ENCODE measurements at regions not wholly inside any gene's neighbourhood (a gene's known extent, or its start where the extent isn't known, plus 50 kb on each side); places are given as distances from the start of the nearest gene placed in this dataset.

DNA sequence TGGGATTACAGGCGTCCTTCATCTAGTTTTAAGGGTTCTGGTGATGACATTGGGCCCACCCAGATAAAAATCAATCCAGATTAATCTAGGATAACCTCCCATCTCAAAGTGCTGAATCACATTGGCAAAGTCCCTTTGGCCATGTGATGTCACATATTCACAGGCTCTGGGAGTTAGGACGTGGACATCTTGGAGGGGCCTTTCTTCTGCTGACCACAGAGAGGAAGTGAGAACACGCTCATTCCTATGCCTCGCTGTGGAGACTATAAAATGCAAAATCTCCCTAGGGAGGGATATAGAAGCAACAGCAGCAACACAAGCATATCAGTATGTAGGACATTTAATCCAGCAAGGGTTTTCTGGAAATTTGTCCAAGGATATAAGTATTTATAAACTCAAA lies 266.0 kb upstream of the PITRM1 start:
- DNase-seq (ENCODE audit: extremely low read depth, low read depth), result no peak

DNA sequence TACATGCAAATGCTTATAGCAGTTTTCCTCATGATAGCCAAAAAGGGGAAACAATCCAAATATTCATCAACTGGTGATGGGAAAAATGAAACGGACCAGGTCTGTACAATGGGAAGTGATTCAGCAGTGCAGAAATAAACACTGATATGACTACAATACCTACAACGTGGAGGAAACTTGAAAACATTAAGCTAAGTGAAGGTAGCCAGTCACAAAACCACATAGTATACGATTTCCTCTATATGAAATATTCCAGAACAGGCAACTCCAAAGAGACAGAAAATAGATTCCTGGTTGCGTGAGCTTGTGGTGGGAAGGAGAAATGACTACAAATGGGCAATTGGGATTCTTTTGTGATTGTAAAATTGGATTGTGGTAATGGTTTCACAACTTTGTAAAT lies 263.1 kb upstream of the PITRM1 start:
- no peak for DNase-seq (ENCODE audit: extremely low read depth, low read depth)

DNA sequence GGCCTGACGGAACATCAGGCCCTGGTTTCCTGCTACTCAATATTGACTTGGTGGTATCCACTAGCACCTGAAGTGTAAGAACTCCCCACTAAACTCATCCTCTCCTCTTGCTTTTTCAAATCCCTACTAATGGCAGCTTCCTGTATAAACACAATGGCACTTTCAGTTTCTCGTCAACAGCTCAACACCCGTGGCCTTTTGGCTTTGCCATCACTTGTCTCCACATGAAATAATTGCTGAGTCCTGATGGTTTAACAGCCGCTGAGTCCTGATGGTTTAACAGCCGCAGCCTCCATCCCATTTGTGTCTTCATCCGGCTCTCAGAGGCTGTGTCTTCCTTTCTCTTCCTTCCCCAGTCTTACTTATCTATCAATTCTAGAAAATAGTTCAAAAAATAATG lies 261.4 kb upstream of the PITRM1 start:
- no peak for DNase-seq (ENCODE audit: extremely low read depth, low read depth)

DNA sequence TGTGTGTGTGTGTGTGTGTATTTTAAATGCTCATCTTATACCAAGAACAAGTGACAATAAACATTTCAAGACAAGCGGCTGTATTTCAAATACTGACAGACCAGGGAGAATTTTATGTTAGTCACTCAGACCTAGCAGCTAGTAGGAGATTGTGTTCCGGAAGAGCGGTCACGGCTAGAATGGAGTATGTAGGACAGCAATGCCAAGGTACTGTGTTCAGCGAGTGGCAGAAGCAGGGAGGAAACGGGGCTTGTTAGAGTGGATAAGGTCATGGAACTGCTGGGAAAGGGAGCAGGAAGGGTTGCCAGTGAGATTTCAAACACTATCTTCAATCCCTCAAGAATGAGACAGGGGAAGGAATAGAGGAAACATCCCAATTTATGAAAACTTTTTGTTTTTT lies 260.5 kb upstream of the PITRM1 start:
- DNase-seq (ENCODE audit: extremely low read depth, low read depth), result no peak

DNA sequence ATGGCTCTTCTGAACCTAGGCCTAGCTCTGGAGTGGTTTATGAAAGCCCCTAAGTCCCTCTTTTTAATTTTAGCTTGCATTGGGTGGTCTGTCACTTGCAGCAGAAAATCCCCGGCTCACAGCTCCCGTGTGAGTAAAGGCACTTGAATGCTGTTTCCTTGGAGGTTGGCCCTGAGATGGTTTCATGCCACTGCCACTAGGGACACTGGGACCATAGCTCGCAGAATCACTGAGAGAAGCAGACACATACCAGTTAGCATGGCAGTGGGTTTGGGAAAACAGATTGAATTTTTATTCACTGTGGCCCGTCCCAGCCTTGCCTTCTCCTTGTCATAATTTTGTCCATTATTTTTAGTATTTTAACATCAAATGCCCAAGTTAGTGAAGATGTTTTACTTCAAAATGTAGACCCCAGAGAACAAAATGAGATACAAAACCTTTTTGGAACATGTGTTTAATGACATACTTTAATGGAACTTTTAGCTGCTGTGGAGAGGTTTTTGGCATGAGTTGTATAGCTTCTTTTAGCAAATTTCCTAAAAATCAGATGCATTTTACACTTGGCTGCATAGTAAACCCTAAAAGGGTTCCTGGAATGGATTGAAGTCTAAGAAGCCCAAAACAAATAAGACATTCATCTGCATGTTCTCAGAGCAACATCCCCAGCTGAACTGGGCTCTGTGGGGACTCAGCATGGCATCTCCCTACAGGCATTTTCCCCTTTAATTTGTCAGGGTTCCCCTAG lies 259.7 kb upstream of the PITRM1 start:
- no peak for DNase-seq (ENCODE audit: extremely low read depth, low read depth)

DNA sequence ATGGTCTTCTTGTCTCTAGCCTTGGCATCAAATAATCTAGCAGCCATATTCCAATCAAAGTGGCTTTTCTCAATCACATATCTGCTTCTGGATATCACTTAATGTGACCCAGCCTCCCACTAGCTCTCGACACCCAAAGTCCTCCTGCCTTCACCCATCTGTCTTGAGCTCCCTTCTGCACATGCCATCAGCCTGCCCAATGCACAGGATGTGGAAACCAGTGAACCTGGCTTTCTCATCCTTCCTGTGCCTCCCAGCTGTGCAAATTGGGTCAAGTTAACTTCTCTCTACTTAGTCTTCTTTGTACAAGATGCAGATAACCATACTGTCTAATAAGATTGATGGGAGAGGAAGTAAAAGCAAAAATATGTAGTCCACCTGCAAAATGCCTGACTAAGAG lies 257.9 kb upstream of the PITRM1 start:
- DNase-seq (ENCODE audit: extremely low read depth, low read depth), result no peak

DNA sequence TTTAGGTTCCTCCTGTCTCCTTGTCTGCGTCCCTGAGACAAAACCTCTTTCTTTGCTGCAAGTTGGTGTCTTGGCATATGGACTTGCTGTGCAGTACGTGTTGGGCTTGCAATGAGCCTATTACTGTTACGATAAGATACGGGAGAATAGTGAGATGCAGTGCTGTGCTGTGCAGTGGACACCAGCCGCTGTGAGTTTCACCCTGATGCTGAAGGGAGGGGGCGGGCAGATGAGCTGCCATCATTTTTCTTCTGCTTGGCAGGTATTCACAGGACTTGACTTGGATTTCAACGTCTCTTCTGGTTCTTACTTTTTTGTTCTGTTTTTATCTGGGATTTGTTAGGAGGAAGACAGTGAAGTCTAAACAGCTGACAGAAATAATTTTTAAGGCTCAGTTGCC lies 257.1 kb upstream of the PITRM1 start:
- no peak for DNase-seq (ENCODE audit: extremely low read depth, low read depth)

DNA sequence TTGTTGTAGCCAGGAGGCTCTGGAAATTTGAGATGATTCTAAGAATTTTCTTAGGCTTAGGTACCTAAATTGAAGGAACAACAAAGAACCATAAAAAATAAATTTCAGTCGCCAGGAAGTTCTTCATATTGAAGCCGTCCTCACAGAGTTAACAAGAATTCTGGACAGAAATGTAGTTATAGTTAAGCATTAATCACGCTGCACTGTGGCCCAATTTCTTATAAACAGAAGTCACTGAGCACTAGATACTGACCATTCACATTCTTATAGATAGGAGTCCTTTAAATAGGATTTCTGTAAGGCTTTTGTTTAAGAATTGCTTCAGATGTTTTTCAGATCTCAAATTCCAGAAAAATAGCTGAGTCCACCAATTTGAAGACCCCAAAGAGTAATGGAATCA lies 256.2 kb upstream of the PITRM1 start:
- DNase-seq (ENCODE audit: extremely low read depth, low read depth), result no peak

DNA sequence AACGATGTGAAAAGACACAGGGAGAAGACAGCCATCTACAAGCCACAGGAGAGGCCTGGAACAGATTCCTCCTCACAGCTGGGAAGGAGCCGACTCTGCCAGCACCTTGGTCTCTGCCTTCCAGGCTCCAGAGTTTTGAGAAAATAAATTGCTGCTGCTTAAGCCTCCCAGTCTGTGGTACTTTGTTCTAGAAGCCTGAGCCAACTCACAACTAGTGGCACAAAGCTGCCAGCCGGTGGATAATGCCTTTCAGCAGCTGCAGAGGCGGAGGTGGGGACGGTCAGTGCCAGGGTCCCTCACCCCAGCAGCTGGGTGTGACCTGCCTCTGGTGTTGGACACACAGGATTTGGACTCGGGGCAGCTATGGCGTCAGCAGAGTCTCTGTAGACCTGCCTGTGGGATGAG lies 255.4 kb upstream of the PITRM1 start:
- DNase-seq (ENCODE audit: extremely low read depth, low read depth), result no peak

DNA sequence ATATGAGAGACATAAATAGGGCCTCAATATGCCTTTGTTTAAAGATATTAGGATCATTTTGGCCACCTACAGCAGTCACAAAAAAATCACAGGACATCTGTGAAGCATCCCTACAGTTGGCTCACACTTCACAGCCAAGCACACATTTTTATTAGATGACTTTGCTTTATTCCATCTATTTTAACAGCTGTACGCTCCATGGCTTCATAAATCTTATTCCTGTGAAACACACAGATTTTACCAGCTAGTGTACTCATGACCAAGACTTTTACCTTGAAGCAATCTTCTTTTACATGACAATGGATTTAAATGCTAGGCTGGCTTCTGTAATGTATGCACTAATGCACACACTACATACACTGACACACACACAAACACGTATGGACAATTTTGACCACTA lies 254.8 kb upstream of the PITRM1 start:
- DNase-seq (ENCODE audit: extremely low read depth, low read depth), result no peak

DNA sequence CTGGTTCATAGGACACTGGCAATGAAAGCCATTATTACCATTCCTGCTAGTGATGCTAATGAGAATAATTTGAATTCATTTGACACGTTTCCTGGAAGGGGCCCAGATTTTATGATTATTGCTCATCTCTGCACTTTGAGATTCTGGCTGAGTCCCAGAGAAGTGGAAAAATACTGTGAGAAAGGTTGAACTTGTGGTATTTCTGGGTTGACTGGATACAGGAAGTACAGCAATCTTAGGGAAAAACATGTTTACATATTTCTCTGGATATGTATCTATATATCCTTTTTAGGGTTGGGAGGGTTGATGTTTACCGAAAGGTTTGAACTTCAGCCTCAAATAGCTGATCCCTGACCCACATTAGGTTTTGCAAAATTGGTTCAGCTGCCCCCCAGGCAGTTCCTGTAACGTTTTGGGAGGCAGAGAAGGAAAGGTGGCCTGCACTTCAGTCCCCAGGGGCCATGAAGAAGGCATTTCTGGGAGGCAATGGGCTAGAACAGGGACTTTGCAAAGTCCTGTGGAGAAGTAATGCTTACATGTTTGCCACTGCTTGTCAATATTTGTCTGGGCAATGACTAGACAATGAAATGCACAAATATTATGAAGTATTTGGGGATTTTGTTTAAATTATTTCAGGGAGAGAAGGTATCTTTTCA lies 253.7 kb upstream of the PITRM1 start:
- no peak for DNase-seq (ENCODE audit: extremely low read depth, low read depth)

DNA sequence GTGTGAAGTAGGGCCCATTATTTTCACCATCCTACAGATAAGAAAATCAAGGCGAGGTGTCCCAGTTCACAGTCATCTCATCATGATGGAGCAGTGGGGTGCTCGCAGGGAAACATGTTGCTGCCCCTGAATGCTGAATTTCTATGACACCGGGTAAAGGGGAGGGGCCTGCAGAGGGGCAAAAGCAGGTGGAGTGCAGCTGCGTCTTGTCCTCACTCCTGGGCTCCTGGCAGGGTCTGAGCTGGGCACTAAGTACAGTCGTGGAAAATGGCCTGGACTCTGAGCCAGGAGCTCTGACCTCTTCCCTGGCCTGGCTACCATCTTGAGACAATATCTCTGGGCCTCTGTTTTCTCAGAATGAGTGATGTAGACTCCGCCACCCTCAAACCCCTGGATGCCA lies 253.1 kb upstream of the PITRM1 start:
- no peak for DNase-seq (ENCODE audit: extremely low read depth, low read depth)

DNA sequence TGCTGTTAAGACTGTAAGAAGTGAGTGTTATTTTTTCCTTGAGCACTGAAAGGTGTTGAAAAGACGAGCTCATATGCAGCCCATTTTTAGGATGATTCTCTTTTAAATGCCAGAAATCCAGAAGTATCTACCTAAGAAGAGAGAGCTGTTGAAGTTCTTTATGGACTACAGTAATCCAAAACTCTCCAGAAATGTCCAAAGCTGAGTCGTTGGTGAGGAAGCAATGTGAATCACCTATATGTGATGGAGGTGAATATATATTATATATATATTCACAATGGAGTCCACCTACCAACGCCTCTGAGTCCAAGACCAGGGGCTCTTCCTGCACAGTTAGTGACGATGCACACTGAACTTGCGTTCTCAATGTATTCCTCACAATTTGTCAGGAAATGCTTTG lies 252.7 kb upstream of the PITRM1 start:
- DNase-seq (ENCODE audit: extremely low read depth, low read depth), result no peak

DNA sequence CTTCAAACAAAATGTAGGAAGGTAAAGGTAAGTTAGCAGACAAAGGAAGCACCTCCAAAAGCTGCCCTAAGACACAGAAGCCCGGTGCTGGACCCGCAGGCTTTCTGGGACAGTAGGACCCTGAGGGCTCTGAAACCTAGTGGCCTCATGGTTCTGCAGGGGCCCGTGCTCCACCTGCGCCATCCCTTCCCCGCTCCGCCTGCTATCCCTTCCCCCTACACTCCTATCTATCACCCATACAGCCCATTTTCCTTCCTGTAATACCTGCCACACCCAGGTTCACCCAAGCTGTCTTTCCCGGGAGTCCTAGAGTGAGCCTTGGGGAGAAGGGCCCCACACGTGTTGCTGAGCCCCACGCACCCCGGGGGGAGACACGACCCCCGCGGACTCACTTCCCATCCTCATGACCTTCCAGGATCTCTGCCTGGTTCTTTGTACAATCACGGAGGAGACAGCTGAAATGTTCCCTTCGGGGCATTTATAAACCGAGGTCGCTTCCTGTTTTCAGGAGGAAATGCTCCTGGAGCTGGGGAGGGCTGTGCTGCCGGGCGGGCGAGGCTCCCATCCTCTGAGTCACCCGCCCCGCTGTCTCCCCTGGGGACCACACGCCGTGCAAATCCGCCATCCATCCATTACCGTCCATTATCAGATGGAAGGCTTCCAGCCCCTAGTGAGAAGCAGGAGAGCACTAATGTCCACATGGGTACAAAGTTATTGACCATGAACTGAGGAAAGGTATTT lies 251.7 kb upstream of the PITRM1 start:
- DNase-seq (ENCODE audit: extremely low read depth, low read depth), result peak; percentile 6

DNA sequence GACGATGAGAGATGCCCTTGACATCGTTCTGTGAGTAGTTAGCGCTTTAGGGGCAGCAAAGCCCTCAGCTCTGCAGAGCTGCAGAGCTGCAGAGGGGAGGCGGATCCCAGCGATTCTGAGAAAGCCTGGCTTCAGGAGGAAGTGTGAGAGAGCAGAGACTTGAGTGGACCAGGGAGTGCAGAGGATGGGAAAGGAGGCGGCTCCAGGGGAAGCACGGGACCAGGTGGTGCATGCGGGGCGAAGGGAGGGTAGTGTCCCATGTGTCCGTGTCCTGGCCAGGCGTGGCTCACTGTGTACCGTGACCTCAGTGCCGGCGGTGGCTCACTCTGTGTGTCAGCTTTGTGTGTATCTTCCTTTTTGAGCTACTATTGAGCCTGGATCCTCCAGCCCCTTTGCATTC lies 250.8 kb upstream of the PITRM1 start:
- DNase-seq (ENCODE audit: extremely low read depth, low read depth), result no peak

DNA sequence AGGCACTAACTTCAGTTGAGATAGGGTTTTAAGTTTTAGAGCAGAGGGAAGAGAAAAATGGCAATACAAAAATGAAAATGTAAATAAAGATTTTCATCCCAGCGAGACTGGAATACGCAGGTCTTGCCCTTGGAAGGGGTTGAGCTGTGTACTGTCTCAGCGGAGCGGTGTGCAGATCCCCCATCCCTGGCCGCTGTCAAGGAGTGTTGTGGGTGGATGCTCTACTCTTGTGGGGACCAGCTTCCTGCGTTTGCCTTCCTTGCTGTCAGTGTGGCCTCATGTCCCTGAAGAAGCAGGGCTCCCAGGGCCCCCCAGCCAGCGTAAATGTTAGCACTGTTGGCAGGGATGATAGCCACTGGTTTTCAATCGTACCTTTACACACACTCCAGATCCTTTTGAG lies 249.7 kb upstream of the PITRM1 start:
- no peak for DNase-seq (ENCODE audit: extremely low read depth, low read depth)

DNA sequence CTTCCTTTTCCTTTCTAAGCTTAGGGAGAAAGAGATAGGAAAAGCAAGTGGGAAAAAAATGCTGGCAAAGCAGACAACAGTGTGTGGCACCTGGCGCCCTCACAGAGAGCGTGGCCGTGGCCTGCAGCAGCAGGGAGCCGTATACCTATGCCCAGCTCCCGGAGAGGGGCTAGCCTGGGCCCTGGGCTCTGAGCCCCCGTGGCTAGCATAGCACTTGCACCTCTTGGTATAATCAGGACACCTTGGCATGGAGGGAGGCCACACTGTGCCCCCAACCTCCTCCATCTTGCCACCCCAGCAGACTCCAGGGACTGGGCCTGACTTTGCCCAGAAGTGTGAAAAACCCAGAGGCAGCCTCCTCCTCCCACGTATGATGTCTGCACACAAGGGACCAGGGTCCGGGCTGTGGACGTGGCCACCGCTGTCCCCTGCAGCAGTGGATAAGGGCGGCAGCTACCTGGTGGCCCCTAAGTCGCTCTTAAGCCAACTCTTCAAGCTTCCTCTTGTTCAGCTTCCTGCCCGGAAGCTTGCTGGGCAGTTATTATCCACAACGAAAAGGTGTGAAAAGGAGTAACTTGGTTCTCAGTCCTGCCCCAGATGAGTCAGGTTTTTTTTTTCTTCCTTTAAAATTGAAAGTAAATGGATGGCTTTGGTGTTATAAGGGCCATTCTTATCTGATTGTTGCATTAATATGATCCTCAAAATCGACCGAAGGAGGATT lies 249.1 kb upstream of the PITRM1 start:
- DNase-seq (ENCODE audit: extremely low read depth, low read depth), result no peak

DNA sequence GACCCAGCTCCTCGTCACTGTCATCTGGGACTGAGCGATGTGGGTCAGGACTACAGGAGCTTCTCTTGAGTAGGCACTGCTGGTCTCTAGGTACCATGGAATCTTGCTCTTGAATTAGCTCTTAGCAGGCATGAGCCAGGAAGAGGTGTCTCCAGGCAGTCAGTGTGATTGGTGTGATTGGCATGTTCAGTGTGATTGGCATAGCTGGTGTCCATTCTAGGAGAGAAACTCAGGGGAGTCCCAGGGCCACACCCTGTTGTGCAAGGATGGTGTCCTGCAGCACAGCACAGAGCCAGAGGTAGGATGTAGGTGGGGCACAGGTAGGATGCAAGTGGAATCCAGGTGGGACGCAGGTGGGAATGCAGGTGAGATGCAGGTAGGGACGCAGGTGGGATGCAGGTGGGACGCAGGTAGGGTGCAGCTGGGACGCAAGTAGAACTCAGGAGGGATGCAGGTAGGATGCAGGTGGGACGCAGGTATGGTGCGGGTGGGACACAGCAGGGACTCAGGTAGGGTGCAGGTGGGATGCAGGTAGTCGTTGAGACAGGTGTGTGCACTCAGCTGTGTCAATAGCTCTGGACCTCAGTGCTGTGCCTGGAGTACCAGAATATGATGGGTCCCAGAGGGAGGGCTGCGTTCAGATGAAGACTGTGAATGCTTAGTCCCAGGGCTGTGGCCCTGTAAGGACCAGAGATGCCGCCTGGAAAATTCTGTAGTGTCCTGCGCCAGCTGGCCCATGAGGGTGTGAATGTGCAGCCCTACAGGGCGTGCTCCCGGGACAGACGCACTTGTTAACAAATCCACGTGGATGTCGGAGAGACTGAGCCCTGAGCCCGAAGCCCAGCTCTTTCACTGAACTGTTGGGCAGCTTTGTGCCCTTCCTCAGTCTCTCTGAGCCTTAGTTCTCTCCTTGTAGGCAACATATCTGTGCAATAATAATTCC lies 248.2 kb upstream of the PITRM1 start:
- DNase-seq (ENCODE audit: extremely low read depth, low read depth), result no peak

DNA sequence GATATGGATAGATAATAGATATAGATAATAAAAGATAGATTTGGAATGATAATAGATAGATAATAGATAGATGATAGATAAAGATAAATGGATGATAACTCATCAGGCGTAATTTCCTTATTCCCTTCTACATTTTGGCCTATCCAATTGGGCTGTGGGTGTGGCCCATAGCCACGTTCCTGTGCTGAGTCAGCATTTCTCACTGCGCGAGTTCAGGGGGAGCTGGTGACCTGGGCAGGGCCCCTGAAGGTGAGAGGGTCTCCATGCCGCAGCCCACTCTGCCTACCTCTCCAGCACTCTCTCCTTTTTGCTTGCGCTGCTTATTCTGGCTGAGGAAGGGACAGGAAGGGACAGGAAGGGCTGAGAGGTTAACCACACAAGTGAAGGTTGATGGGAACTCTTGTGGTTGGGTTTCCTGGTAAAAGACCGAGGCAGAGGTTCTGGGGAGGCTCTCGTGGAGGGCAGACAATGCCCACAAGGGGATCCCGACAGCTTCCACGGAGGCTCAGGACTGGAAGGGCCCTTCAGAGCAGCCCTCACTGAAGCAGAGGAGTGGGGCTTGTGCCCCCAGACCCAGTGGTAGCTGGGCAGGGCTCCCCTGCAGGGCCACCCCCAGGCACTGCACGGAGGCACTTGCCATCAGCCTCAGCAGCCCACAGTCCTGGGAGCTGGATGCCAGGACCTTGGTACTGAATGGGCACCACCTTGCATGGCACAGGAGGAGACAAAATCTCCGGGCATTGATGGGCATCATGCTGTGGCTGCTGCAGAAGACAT lies 247.3 kb upstream of the PITRM1 start:
- DNase-seq (ENCODE audit: extremely low read depth, low read depth), result no peak
